Ovary (tissue), 3 donors: ENCODE measurements at regions not wholly inside any gene's neighbourhood (a gene's known extent, or its start where the extent isn't known, plus 50 kb on each side); places are given as distances from the start of the nearest gene placed in this dataset.

Source experiments
- CTCF ChIP-seq, 3 donors: fragments of 450-650 bp in 2 of 3; fragments of 200-600 bp in 1 of 3; IDR thresholded peaks; one replicate each; pipeline versions ENCODE4 v1.5.1 to v1.8.0; 2016 to 2022; ENCODE audit warnings: antibody characterized with exemption in 3 of 3, mild to moderate bottlenecking in 1 of 3
- EP300 ChIP-seq: sonication (generic); formaldehyde crosslinking; IDR thresholded peaks from one replicate; pipeline ENCODE4 v1.6.1; 2017; ENCODE audit warnings: antibody characterized with exemption
- POLR2A ChIP-seq: fragments of 450-650 bp; IDR thresholded peaks from one replicate; pipeline ENCODE4 v1.6.1; 2017; ENCODE audit warnings: antibody characterized with exemption, mild to moderate bottlenecking, moderate library complexity
- donor health status: DM: no; HTN: no; CAD: no.

- no peak for TF ChIP-seq CTCF (IDR thresholded peaks at IDR 0.05)
- TF ChIP-seq EP300, result no peak
- no peak for TF ChIP-seq POLR2A
Measured at GRCh38 chr3:146308222-146308621, 57.3 kb upstream of the PLSCR4 start.
